Caco-2 (cell line): ENCODE measurements at regions not wholly inside any gene's neighbourhood (a gene's known extent, or its start where the extent isn't known, plus 50 kb on each side); places are given as distances from the start of the nearest gene placed in this dataset.

Source experiments
- BruUV-seq: library from RNA; stranded (reverse); fragments of 400-500 nt; replicated peaks from 2 replicates; lab custom pipeline; 2021; lab: Mats Ljungman, UMichigan
- CTCF ChIA-PET: fragments of 300-600 bp; sonication (Branson Sonifier 250); formaldehyde crosslinking; loops from one replicate; lab custom pipeline; 2022; ENCODE audit warnings: antibody characterized with exemption; lab: Charles Lee
- POLR2A ChIA-PET: fragments of 300-600 bp; sonication (Branson Sonifier 250); formaldehyde crosslinking; loops from one replicate; lab custom pipeline; 2022; ENCODE audit warnings: antibody characterized with exemption; lab: Charles Lee
- DNase-seq, 2 experiments: peaks; one replicate each; pipeline versions ENCODE4 v3.0.0 to v3.0.0-alpha.2; 2020 to 2022
- H3K27me3 ChIP-seq: replicated peaks from 2 replicates; pipeline ENCODE4 v1.6.0; 2011; ENCODE audit warnings: low read length; ENCODE audit not compliant: control insufficient read depth, insufficient read depth
- H3K36me3 ChIP-seq: 2 replicates; pipeline ENCODE4 v1.5.1; 2011; ENCODE audit warnings: low read length; ENCODE audit not compliant: control insufficient read depth, insufficient read depth
- H3K4me1 ChIP-seq: fragments of 250-450 bp; sonication (Bioruptor Pico); 2 replicates; pipeline ENCODE4 v1.5.1; 2020; ENCODE audit warnings: mild to moderate bottlenecking
- H3K4me3 ChIP-seq: 2 replicates; pipeline ENCODE4 v1.5.1; 2011; ENCODE audit warnings: low read depth, mild to moderate bottlenecking, control low read depth, low read length
- H3K9me3 ChIP-seq: fragments of 250-450 bp; sonication (Bioruptor Pico); 2 replicates; pipeline ENCODE4 v1.5.1; 2020; ENCODE audit warnings: mild to moderate bottlenecking, moderate library complexity
- H3K27ac Mint-ChIP-seq: one replicate; pipeline ENCODE4 v1.8.0; 2022; ENCODE audit warnings: mixed read lengths; ENCODE audit not compliant: unreplicated experiment
- H3K27me3 Mint-ChIP-seq: one replicate; pipeline ENCODE4 v1.8.0; 2022; ENCODE audit warnings: mixed read lengths; ENCODE audit not compliant: insufficient read depth, unreplicated experiment
- H3K36me3 Mint-ChIP-seq: one replicate; pipeline ENCODE4 v1.8.0; 2022; ENCODE audit warnings: mild to moderate bottlenecking, mixed read lengths; ENCODE audit not compliant: insufficient read depth, unreplicated experiment
- H3K4me1 Mint-ChIP-seq: one replicate; pipeline ENCODE4 v1.8.0; 2022; ENCODE audit warnings: low read depth, mixed read lengths; ENCODE audit not compliant: unreplicated experiment
- H3K4me3 Mint-ChIP-seq: one replicate; pipeline ENCODE4 v1.8.0; 2022; ENCODE audit warnings: mild to moderate bottlenecking, moderate library complexity, mixed read lengths; ENCODE audit not compliant: unreplicated experiment
- H3K9me3 Mint-ChIP-seq: one replicate; pipeline ENCODE4 v1.8.0; 2022; ENCODE audit warnings: mixed read lengths; ENCODE audit not compliant: unreplicated experiment
- intact Hi-C: fragments of 100-400 bp; cut with micrococcal nuclease; formaldehyde crosslinking; loops from one replicate; pipeline ENCODE4 v1.10.0; 2022; ENCODE audit not compliant: unreplicated experiment
- TF ChIP-seq, protein P1 (sequence below), 2 experiments: fragments of 200-600 bp in 1 of 2; IDR thresholded peaks; 1 replicate in 1 of 2; 2 replicates in 1 of 2; pipeline versions ENCODE4 v1.5.1 to v1.8.0; 2011 to 2022; ENCODE audit warnings: antibody characterized with exemption in 1 of 2, control low read depth in 1 of 2, inconsistent platforms in 1 of 2, low read depth in 1 of 2, low read length in 1 of 2, mild to moderate bottlenecking in 1 of 2, moderate library complexity in 1 of 2; ENCODE audit not compliant: insufficient read depth in 1 of 2, severe bottlenecking in 1 of 2, unreplicated experiment in 1 of 2

DNA sequence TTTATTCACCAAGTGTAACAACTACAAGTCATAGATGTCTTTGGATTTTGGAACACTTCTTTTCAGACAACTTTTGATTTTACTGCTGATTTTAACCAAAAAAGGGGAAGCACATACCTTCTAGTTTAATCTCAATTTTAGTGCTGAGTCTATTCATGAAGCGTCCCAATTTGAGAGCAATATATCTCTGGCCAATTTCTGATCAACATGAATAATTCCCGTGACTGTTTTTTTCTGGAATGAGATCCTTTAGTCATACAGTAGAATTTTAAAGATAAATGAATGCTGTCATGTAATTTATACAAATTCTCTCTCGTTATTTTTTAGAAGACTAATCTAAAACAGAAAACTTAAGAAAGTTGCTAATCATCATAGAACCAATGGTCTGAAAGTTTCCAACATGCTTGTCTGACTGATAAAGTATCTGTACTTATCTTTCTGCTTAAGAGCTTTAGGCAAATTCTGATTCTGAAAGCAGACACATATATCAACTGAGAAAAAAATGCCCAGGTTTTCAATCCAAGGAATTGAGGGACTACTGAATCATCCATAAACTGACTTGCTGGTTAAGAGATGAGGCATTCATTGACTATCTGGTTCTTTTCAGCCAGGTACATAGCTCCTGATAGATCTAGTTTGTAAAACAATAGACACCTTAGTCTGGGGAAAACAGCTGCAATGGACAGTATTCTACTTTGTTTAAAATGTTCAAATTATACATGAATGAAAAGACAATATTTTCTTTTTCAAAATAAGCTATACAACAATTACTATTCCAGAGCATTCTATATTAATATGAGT is 657.5 kb downstream of the RFPL4B start:
- Mint-ChIP-seq H3K36me3 (no peaks in the 10 kb centered on the region), H3K27ac (no peak overlapping the region), H3K9me3 (no peaks in the 10 kb centered on the region), H3K4me3 (no peak overlapping the region), H3K4me1 (no peaks in the 10 kb centered on the region), H3K27me3 (no peaks in the 10 kb centered on the region)
- Histone ChIP-seq H3K36me3 (no peaks in the 10 kb centered on the region), H3K9me3 (no peaks in the 10 kb centered on the region), H3K4me1 (no peaks in the 10 kb centered on the region), H3K27me3 (no peaks in the 10 kb centered on the region), H3K4me3 (no peak overlapping the region)
- POLR2A ChIA-PET = no interaction called here
- CTCF ChIA-PET = no interaction called here
- TF ChIP-seq, protein P1, sequence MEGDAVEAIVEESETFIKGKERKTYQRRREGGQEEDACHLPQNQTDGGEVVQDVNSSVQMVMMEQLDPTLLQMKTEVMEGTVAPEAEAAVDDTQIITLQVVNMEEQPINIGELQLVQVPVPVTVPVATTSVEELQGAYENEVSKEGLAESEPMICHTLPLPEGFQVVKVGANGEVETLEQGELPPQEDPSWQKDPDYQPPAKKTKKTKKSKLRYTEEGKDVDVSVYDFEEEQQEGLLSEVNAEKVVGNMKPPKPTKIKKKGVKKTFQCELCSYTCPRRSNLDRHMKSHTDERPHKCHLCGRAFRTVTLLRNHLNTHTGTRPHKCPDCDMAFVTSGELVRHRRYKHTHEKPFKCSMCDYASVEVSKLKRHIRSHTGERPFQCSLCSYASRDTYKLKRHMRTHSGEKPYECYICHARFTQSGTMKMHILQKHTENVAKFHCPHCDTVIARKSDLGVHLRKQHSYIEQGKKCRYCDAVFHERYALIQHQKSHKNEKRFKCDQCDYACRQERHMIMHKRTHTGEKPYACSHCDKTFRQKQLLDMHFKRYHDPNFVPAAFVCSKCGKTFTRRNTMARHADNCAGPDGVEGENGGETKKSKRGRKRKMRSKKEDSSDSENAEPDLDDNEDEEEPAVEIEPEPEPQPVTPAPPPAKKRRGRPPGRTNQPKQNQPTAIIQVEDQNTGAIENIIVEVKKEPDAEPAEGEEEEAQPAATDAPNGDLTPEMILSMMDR (IDR thresholded peaks at IDR 0.05; ENCODE audit: insufficient read depth in 1 of 2, low read depth in 1 of 2, low read length in 1 of 2, severe bottlenecking in 1 of 2, unreplicated experiment in 1 of 2) = no peak
- DNase-seq = no peak
- intact Hi-C loops = no loop called here
- BruUV-seq = no TSS peak

DNA sequence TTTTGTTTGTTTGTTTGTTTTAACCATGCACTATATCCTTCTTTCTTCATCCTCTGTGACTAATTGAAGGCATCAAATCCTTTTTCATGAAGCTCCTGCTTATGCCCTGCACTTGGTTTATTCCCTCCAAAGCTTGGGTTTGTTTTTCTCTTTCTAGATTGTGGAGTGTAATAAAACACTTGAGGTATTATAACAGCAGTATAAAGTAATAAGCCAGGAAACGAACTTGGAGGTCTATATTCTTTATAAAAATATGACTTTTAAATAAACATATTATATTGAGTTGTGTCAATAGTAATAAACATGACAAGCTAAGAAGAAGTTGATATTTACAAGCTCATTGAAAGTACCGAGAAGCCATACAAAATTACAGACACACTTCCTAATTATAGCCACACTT is 659.4 kb downstream of the RFPL4B start:
- no peaks in the 10 kb centered on the region for H3K27me3 Mint-ChIP-seq
- H3K9me3 ChIP-seq = no peaks in the 10 kb centered on the region
- no peaks in the 10 kb centered on the region for H3K9me3 Mint-ChIP-seq
- no peaks in the 10 kb centered on the region for H3K36me3 Mint-ChIP-seq
- intact Hi-C loops = no loop called here
- no peaks in the 10 kb centered on the region for H3K27me3 ChIP-seq
- no peak overlapping the region for H3K4me3 ChIP-seq
- ChIA-PET CTCF (no interaction called here), POLR2A (no interaction called here)
- H3K4me1 Mint-ChIP-seq = no peaks in the 10 kb centered on the region
- BruUV-seq = no TSS peak
- DNase-seq = no peak
- TF ChIP-seq, protein P1 (IDR thresholded peaks at IDR 0.05; ENCODE audit: insufficient read depth in 1 of 2, low read depth in 1 of 2, low read length in 1 of 2, severe bottlenecking in 1 of 2, unreplicated experiment in 1 of 2) = no peak
- H3K36me3 ChIP-seq = no peaks in the 10 kb centered on the region
- no peaks in the 10 kb centered on the region for H3K4me1 ChIP-seq
- H3K27ac Mint-ChIP-seq = no peak overlapping the region
- no peak overlapping the region for H3K4me3 Mint-ChIP-seq

DNA sequence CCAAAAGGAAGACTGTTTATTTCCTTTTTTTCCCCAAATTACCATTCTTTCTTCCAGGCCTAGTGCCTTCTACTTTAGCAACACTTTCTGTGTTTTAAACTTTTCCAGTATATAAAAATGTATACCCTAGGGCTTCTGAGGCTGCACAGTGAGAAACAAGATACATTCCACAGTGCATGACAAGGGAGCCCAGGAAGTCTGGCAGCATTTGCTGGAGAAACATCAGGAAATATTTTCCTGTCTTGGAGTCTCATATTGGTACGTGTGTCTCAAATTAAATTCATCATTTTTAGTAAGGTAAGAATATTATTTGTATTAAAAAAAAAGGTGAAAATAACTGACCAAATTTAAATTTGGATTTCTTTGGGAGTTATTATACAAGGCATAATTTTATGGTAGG is 662.6 kb downstream of the RFPL4B start:
- H3K4me3 ChIP-seq = no peak overlapping the region

More for the DNA sequence above, 662.6 kb downstream of the RFPL4B start:
- no peaks in the 10 kb centered on the region for H3K36me3 Mint-ChIP-seq
- ChIA-PET POLR2A (no interaction called here), CTCF (no interaction called here)
- H3K27ac Mint-ChIP-seq = no peak overlapping the region
- H3K4me3 Mint-ChIP-seq = no peak overlapping the region
- Histone ChIP-seq H3K36me3 (no peaks in the 10 kb centered on the region), H3K27me3 (no peaks in the 10 kb centered on the region), H3K4me1 (no peaks in the 10 kb centered on the region), H3K9me3 (no peaks in the 10 kb centered on the region)
- no TSS peak for BruUV-seq
- no peaks in the 10 kb centered on the region for H3K9me3 Mint-ChIP-seq
- no peaks in the 10 kb centered on the region for H3K4me1 Mint-ChIP-seq
- TF ChIP-seq, protein P1 (IDR thresholded peaks at IDR 0.05; ENCODE audit: insufficient read depth in 1 of 2, low read depth in 1 of 2, low read length in 1 of 2, severe bottlenecking in 1 of 2, unreplicated experiment in 1 of 2) = no peak
- no peak for DNase-seq
- intact Hi-C loops = no loop called here
- H3K27me3 Mint-ChIP-seq = no peaks in the 10 kb centered on the region
